Endothelial cell of hepatic sinusoid (primary cell): ENCODE measurements at regions not wholly inside any gene's neighbourhood (a gene's known extent, or its start where the extent isn't known, plus 50 kb on each side); places are given as distances from the start of the nearest gene placed in this dataset.

ENCODE experiments used
- in situ Hi-C: cut with HindIII; loops from 2 replicates; pipeline ENCODE4 v1.10.0; 2017; ENCODE audit warnings: low sequenced_read_pairs

DNA sequence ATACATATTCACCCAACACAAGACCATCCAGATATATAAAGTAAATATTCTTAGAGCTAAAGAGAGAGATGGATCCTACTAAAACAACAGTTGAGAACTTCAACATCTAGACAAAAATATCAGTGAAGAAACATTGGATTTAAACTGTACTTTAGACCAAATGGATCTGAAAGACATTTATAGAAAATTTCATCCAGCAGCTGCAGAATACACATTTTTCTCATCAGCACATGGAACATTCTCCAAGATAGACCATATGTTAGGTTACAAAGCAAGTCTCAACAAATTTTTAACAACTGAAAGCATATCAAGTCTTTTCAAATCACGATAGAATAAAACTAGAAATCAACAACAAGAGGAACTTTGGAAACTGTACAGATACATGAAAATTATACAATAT is 369.0 kb upstream of the CCDC54 start:
- in situ Hi-C loops, result no loop called here

DNA sequence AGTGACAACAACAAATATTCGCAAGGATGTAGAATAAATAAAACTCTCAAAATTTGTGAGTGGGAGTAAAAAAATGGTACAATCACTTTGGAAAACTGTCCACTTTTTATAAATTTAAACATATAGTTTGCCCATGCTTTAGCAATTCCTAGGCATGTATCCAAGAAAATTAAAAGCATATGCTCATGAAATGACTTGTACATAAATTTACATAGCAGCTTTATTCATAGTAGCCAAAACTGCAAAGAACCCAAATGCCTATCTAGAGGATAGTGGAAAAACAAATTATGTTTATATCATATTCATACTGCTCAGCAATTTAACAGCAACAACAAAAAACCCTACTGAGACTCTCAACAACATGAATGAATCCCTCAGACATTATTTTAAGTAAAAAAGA is 363.6 kb upstream of the CCDC54 start:
- in situ Hi-C loops, result no loop called here

DNA sequence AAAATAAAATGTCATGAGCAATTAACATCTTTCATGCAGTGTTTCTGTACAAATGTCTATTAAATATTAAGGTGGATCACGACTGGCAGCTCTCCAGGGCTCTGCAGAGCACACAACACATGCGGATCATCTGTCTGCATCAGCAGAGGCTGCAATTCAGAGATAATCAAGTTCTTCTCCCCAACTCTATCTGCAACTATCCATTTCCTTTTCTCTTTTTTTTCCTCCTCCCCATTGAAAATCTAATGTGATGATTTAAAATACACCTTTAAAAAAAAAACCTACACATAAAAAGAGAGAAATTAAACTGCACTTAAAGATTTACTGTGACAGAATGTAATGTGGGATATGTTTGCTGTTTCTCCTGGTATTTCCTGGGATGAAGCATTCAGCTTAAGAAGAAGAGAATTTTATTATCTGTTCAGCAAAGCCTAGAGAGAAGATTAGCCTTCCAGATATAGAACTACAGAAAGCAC is 352.6 kb upstream of the CCDC54 start:
- in situ Hi-C loops, result no loop called here

DNA sequence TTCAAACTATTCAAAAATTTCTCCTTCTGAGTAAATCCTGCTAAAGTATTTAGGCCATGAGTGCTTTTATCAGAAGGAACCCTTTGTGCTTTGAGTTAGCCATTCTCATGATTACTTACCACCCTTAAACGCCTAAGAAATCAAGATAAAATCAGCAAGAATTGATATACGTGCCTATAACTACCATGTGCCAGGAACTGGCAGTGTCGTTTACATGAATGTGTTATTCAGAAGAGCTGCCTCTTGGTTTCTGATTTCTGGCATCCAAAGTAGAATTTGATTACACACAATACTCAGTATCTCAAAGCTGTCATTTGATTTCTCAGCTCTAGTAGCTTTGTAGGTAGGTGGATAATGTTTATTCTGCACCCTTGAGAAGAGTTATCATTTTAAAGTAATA is 351.3 kb upstream of the CCDC54 start:
- in situ Hi-C loops, result no loop called here

DNA sequence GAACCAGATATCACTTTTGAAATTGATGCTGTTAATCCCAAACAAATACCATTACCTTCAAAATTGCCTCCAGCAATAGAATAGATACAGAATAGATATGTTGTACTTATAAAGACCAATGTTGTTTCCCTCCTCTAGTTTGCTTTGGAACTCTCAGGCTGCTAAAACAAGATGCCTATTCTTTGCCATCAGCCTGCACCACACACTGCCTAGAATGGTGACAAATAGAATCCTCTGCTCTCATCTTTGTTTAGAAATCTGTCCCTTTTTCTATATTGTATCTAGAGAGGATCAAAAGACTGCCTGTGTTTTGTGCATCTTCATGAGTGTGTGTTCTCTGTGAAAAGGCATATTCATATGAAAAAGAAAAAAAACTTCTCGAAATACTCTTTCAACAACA is 349.2 kb upstream of the CCDC54 start:
- in situ Hi-C loops, result no loop called here

DNA sequence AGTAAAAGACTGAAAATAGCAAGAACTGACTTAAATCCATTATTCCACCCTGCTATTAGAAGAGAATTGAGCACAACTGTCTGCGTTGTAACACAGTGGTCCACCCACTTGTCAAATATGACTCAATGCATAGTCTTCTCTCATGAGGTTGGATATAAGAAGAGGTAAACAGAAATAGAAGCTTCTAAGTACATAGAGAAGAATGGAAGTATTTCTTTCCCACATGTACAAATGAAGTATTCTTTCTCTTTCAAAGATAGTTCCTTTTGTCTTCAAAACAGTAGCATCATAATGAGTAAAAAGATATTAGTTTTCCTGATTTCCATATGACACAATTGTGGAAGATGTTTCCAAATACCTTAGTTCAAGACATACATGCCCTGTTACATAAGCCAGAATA is 348.6 kb upstream of the CCDC54 start:
- in situ Hi-C loops, result no loop called here

DNA sequence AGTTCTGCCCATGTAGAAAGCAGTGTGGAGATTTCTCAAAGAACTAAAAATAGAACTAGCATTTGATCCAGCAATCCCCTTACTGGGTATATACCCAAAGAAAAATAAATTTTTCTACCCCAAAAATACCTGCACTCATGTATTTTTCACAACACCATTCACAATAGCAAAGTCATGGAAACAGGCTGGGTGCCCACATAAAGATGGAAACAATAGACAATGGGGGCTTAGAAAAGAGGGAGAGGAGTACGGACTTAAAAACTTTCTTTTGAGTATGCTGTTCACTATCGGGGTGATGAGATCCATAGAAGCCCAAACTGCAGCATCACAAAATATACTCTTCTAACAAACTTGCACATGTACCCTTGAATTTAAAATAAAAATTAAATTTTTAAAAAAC is 345.1 kb upstream of the CCDC54 start:
- in situ Hi-C loops, result no loop called here

DNA sequence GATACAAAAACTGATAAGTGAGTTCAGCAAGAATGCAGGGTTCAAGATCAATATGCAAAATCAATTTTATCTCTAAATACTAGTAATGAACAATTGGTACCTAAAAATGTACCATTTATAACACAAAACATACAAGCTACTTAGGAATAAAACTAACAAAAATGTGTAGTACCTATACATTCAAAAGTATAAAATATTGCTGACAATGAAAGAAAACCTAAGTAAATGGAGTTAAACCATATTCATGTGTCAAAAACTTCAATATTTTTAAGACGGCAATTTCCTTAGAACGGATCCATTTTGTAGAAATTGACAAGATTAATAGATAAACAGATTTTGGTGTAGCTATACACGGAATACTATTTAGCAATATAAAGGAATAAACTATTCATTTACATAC is 343.1 kb upstream of the CCDC54 start:
- in situ Hi-C loops, result no loop called here

DNA sequence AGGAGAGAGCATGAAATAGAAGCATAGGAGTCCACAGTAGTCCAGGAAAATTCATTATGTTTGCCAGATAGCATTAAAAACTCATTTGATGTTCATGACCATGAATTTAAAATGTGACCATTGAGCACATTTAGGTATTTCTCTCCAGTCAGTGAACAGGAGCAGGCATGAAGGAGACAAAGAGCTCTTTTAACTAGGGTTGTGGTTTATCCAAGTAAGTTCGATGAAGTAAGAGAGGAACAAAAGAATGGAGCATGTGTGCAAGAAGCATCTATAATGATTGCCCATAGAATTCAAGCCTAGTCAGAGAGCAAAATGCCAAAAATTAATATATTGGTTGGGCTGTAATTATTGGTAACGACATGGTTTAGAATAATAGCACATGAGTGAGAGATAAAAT is 342.1 kb upstream of the CCDC54 start:
- in situ Hi-C loops, result no loop called here

DNA sequence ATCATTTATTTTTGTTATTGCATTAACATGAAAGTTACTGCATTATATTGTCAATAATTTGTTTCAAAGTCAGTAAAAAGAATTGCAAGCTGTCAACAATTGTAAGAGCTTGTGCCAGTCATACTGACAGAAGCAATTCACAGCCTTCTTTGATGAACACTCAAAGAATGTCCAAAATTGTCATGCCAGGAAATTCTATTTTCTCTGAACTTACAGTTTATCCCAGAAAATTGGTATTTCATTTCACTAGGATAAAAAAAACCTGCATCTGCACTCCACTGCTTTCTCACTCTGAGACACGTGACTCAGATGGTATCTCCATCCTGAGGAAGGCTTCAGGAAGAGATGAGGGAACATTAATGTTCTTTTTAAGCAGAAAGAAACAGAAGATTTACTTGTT is 332.6 kb upstream of the CCDC54 start:
- in situ Hi-C loops, result no loop called here

DNA sequence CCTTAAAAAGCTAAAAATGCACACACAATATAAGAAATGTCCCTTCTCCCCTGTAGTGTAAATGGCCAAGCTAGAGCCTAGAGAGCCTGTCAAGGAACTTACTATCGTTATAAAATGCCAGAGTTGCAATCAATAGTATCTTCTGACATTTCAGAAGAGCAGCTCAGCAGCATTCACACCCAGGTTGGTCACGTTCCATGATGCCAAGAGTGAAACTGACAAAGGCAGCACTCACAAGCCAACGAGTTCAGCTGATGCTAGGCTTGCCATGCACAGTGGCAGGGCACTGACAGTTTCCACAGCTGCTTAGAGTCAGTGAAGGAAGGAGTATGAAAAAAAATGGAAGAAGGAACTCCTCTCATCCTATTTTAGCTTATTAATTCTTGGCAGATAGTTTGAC is 331.4 kb upstream of the CCDC54 start:
- in situ Hi-C loops, result no loop called here

DNA sequence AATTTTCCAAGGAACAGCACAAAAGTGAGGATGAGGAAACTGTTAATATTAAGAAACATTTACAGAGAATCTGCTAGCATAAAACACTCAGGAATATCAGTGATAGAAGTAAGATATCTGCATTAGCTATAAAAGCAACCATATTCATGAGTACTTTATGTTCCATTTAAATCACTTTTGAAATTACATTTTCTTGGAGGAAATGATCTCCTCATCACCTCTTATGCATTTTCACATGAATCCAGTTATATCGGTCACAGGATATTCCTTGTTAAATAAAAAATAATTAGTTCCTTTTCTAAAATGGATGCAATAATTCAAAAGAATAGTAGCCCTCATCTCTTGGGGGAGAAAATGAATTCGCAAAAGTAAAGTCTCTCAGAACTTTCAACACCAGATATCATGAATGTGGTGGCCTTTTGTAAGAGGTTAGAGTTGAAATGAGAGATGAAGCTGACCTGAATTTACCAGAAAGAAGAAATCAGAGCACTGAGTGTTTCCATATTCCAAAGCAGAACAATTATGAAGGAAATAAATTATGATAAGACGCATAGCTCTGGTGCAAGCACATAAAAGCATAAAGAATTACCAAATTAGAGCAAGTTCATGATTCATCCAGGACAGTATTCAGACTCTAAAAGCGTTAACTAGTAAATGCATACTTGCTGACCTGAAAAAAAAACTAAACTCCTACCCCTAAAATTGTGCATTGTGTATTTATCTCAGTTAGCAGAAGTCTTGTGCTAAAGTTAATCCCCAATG is 321.9 kb upstream of the CCDC54 start:
- in situ Hi-C loops, result no loop called here

DNA sequence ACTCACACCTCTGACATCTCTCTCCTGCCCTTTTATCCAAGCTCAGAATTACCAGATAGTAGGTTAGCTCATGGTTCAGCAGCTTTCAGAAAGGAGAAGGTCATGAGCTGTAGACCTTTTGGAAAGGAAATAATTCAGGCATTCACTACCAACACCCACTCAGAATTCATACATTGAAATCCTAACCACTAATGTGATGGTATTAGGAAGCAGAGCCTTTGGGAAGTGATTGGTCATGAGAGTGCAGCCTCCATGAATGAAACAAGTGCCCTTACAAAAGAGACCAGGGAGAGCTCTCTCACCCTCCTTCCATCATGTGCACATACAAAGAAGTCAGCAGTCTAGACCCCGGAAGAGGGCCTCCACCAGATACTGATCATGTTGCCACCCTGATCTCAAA is 315.8 kb upstream of the CCDC54 start:
- in situ Hi-C loops, result no loop called here

DNA sequence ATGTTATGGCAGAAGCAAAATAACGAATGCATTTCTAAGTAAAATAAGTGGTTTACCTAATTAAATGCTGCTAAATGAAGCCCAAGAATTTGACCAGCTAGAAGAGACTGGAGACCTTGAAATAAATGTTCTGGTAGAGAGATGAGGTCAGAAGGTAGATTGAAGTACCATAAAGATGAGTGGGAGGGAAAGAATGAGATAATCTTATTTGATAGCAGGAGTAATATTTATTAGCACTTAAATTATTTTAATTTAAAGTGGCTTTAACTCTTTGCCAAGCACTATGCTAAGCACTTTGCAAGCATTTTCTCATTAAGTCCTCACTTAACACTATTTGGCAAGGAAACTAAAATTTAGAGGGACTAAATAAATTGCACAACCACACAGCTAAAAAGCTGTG is 314.9 kb upstream of the CCDC54 start:
- in situ Hi-C loops, result no loop called here

DNA sequence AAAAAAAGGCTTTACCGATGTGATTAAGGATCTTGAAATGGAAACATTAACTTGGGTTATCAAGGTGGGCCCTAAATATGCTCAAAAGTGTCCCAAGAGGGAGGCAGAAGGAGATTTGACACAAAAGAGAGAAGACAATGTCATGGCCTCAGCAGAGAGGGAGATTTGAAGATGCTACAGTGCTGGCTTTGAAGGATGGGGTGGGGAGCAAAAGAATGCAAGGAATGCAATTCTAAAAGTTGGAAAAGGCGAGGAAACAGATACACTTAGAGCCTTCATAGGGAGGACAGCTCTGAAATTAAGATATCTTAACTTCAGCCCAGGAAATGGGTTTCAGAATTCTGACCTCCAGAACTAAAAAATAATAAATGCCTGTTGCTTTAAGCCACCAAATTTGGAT is 314.5 kb upstream of the CCDC54 start:
- in situ Hi-C loops, result no loop called here

DNA sequence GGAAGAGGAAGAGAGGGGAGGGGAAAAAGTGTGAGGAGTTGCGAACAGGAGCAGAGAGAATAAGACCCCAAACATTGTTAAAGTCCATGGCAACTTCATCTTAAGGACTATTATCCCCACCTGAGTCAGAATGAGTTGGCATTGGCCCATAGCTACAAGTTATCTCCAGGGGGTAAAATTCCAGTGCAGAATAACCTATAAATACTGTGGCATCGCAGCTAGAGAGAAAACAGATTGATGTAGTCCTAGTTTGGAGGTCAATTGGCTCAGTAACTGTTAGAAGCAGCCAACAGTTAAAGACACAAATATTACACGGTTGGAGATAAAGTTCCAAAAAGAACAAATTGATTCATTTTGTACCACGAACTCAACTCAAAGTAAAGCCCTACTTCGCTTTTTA is 313.9 kb upstream of the CCDC54 start:
- in situ Hi-C loops, result no loop called here

DNA sequence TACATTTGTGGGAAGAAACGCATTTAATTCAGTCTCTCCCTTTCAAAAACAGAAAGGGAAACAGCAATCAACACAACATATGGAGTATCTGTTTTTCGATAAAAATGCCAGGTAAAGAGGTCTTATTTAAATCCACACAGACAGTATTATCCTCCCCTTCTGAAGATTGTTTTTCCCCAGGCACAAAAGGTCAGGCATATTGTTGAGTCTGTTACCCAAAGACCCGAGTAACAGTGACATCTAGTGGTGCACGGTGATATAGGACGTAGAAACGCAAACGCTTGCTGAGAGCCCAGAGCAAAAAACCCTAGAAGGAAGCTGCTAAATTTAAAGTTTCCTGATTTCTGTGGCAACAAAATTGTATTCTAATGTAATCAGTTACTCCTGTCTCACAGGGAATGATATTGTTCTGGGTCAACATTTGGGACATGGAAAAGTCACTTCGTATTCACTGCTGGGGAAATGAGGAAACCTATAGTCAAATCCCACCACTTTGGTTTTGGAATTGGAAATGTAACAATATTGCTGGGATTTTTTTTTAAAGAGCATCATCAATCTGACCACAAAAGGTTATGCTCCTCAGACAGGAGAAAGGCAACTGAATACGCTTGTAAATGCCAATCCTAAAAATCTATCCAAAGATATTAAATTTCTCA is 312.7 kb upstream of the CCDC54 start:
- in situ Hi-C loops, result no loop called here

DNA sequence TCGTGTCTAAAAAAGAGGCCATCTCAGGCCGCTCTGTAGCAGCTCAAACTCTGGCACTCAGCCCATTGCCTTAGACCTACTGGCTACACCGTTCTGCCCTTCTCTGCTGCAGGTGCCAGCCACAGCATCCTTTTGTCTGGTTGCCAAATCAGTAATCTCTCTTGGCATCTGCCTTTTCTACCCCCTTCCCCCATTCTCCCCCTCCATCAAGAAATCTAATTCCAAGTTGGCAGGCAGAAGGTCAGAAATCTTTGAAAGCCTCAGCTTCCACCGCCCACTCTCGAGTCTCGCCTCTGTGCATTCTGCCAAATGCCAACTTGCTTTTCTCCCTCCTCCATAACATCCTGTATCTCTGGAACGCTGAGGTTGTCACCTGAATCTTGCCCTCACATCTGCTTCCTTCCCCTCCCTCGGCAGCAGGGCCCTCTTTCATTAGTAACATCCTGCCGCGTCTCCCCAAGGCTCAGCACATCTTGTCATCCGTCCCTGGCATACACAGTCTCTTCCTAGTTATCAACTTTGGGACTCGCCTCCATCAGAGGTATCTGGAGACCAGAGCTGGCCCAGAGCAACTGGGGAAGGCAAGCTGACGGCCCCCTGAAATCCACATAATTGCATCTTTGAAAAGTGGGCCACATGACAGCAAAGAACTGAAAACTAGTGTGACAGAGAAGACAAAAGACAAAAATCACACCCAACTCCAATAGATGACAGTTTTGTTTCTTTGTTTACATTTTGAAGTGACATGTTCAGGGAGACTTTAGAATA is 312.0 kb upstream of the CCDC54 start:
- in situ Hi-C loops, result no loop called here

DNA sequence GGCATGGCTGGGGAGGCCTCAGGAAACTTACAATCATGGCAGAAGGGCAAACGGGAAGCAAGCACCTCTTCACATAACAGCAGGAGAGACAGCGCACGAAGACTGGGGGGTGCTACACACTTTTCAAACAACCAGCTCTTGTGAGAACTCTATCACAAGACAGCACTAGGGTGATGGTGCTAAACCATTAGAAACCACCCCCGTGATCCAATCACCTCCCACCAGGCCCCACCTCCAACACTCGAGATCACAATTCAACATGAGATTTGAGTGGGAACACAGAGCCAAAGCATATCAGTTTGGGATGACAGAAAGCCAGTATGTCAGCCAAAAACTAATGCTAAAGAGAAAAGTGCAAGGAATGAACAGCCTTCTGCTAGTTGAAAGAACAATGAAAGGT is 309.8 kb upstream of the CCDC54 start:
- in situ Hi-C loops, result no loop called here

DNA sequence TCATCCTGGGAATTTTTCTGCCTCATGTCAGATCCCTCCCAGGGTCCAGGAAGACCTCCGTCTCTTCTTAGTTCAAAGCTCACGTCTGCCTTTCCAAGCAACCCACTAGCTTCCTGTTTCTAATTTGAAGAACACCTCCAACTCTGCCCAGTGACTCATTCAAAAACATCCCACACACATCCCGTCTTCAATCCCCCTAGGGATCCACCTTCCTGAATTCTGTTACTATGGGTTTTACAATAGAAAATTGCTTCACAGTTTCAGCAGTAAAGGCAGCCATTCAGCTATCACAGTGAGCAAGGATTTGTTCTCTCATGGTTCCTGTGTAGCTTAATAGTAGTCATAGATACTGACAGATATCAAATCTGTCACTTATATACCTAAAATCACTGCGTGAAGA is 308.3 kb upstream of the CCDC54 start:
- in situ Hi-C loops, result no loop called here

DNA sequence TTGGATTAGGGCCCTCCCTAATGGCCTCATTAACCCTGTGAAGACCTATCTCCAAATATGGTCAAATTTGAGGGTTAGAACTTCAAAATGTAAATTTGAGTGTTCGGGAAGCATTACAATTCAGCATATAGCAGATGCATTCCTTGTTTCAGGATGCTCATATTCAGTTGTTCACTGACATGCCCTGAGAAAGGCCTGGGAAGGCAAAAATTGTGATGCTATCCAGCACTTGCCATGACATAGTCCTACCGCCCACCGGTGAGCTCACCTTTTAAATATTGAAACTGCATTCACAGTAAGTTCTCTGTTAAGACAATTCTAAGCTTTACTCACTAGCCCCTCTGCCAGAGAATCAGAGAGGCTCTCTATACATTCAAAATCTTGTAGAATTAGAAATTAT is 300.3 kb upstream of the CCDC54 start:
- in situ Hi-C loops, result no loop called here

DNA sequence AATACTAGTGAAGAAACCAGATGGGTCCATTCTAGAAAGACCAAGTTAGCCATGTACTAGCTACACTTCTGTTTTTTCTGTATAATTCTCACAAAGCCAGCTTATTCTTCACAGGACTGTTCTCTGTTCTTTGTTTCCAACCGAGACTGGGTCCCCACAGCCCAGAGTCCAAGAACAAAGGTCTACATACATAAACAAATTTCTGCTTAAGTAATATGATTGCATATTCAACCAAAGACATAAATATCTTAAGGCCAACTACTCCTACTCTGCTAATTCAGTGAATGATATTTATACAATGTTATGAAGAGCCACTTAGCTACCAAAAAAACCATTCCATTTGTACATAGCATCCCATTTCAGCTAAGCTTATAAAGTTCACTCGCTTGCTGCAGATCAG is 299.8 kb upstream of the CCDC54 start:
- in situ Hi-C loops, result no loop called here
